HUES48 (cell line): ENCODE measurements at regions not wholly inside any gene's neighbourhood (a gene's known extent, or its start where the extent isn't known, plus 50 kb on each side); places are given as distances from the start of the nearest gene placed in this dataset.

ENCODE experiments used
- H3K27ac ChIP-seq: one replicate; pipeline ENCODE4 v1.7.0; 2013; ENCODE audit warnings: low read depth, low read length, inconsistent platforms
- H3K27me3 ChIP-seq: 2 replicates; pipeline ENCODE4 v1.6.1; 2013; ENCODE audit warnings: mild to moderate bottlenecking, low read length; ENCODE audit not compliant: control insufficient read depth, insufficient read depth
- H3K36me3 ChIP-seq: 2 replicates; pipeline ENCODE4 v1.6.1; 2013; ENCODE audit warnings: low read length; ENCODE audit not compliant: control insufficient read depth, insufficient read depth
- H3K4me1 ChIP-seq: 2 replicates; pipeline ENCODE4 v1.6.1; 2013; ENCODE audit warnings: mild to moderate bottlenecking, low read length; ENCODE audit not compliant: control insufficient read depth, insufficient read depth
- H3K4me3 ChIP-seq: 2 replicates; pipeline ENCODE4 v1.5.1; 2013; ENCODE audit warnings: mild to moderate bottlenecking, low read depth, low read length
- H3K9ac ChIP-seq: 2 replicates; pipeline ENCODE4 v1.6.1; 2013; ENCODE audit warnings: mild to moderate bottlenecking, low read depth, low read length, moderate library complexity
- H3K9me3 ChIP-seq: 2 replicates; pipeline ENCODE4 v1.6.1; 2013; ENCODE audit warnings: low read length; ENCODE audit not compliant: control insufficient read depth, insufficient read depth

DNA sequence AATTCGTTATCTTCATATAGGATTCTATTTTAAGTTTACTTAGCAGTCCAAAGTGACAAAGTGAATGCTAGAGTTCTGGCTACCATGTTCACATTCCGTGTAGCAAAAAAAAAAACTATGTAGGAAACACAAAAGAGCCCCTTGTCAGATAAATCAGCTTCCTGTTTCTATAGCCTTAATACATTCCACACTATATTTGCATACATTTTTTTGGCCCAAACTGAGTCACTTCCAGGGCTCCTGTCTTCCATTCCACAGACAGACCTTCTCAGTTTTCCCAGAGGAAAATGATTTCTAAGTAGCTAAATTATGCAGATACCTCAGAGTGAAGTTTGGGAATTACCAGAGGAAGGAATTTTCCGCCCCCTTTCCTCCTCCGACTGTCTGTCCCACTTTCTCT lies 841.9 kb upstream of the HS3ST1 start:
- peaks cover 4% of the 10 kb centered on the region for H3K9me3 ChIP-seq
- H3K27me3 ChIP-seq = no peaks in the 10 kb centered on the region
- H3K9ac ChIP-seq = no peak overlapping the region
- no peak overlapping the region for H3K4me3 ChIP-seq
- no peaks in the 10 kb centered on the region for H3K4me1 ChIP-seq
- no peak overlapping the region for H3K27ac ChIP-seq
- no peaks in the 10 kb centered on the region for H3K36me3 ChIP-seq

DNA sequence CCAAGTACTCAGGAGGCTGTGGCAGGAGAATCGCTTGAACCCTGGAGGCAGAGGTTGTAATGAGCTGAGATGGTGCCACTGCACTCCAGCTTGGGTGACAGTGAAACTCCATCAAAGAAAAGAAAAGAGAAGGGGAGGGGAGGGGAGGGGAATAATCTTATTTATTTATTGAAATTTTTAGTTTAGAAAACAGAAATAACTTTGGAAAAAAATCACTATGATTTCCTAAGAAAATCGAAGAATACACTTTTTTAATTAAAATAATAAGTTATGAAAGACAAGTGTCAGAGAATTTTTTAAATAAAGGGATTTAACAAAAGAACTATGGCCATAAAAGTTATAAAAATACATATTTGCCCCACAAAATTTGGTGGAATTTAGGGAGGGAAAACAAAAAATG lies 836.9 kb upstream of the HS3ST1 start:
- H3K9ac ChIP-seq = no peak overlapping the region
- H3K36me3 ChIP-seq = no peaks in the 10 kb centered on the region
- H3K4me1 ChIP-seq = no peaks in the 10 kb centered on the region
- H3K9me3 ChIP-seq = no peaks in the 10 kb centered on the region
- no peaks in the 10 kb centered on the region for H3K27me3 ChIP-seq
- no peak overlapping the region for H3K4me3 ChIP-seq
- H3K27ac ChIP-seq = no peak overlapping the region

DNA sequence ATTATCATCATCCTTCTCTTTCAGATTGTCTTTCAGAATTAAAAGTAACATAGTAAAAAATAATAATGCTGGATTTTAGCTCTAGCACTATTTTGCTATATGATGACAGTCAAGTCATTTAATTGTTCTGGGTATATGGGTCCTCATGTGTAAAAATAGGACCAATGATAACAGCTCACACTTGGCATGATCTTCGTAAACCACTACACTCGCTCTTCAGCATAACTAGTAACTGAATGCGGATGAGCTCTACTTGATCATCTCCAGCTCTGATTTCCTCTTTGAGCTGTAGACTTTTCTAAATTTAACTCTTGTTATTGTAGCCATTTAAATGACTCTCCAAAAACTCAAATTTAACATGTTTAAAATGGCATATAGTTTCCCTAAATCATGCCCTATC lies 831.8 kb upstream of the HS3ST1 start:
- no peaks in the 10 kb centered on the region for H3K27me3 ChIP-seq
- H3K9me3 ChIP-seq = no peaks in the 10 kb centered on the region
- H3K27ac ChIP-seq = no peak overlapping the region
- no peaks in the 10 kb centered on the region for H3K36me3 ChIP-seq
- no peak overlapping the region for H3K4me3 ChIP-seq
- no peaks in the 10 kb centered on the region for H3K4me1 ChIP-seq
- H3K9ac ChIP-seq = no peak overlapping the region

DNA sequence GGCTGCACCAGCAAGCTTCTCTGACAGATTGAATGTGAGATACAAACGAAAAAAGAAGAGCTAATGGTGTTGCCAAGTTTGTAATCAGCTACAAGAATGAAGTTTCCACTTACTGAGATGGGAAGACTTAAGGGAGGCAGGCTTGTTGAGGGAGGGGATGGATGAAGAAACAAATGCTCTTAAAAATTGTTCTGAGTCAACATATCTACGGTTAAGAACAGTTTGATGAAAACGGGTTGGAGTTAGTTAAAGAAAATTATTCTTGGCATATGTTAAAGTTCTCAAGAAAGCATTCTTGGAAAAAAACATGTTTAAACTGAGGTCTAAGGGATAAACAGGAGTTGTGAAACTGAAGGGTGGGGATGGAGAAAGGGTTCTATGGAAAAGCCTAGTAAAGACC lies 816.3 kb upstream of the HS3ST1 start:
- Histone ChIP-seq H3K4me1 (peaks cover 31% of the 10 kb centered on the region), H3K9ac (no peak overlapping the region), H3K4me3 (no peak overlapping the region), H3K27ac (no peak overlapping the region), H3K9me3 (no peaks in the 10 kb centered on the region), H3K27me3 (no peaks in the 10 kb centered on the region), H3K36me3 (no peaks in the 10 kb centered on the region)

DNA sequence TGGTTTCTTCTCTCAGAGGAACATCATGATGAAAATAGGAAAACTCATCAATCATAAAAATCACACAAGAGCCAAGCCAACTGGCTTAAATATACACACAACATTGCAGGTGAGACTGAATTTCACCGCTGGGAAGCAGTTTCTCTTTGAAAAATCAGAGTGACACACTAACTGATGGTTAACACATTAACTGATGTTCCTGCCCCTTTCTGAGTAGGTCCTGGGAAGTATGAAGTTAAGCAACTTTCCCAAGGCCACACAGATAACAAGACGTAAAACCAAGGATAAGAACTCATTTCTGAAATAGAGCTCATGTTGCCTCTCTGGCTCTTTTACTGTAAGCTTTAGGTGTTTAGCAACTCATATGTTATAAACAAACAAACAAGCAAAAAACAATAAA lies 813.7 kb upstream of the HS3ST1 start:
- Histone ChIP-seq H3K27me3 (no peaks in the 10 kb centered on the region), H3K36me3 (no peaks in the 10 kb centered on the region), H3K9me3 (no peaks in the 10 kb centered on the region), H3K4me1 (peaks cover 36% of the 10 kb centered on the region), H3K4me3 (no peak overlapping the region), H3K27ac (no peak overlapping the region), H3K9ac (no peak overlapping the region)

DNA sequence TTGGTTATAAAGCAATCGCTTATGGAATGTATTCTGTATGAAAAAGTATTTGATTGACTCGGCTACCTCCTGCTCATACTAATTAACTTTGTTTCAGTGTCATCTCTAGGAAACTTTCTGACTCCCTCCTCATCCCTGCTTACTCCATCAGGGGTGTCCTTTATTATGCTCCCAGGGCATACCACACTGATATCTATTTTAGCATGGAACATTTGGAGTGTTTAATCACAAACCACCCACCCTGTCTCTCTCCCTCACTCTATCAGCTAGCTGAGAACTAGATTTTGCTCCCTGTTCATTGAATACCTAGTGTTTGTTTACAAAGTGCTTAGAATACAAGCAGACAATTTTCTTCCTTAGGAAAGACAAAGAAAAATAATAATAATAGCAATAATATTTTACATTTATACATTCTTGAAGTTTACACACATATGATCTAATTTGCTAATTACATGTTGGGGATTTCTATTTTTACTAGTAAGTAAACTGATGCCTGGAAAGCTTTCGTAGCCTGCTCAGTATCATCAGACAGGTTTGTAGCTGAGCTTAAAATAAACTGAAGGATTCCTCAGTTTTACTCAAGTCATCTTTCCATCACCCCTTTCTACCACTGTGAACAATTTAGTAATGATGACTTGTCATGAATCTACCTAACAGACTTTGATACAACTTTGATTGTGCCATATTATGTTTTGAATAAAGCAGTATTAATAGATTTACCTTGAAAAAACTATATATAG lies 811.4 kb upstream of the HS3ST1 start:
- Histone ChIP-seq H3K4me1 (peaks cover 36% of the 10 kb centered on the region), H3K36me3 (no peaks in the 10 kb centered on the region), H3K27me3 (no peaks in the 10 kb centered on the region), H3K27ac (no peak overlapping the region), H3K9ac (no peak overlapping the region), H3K9me3 (no peaks in the 10 kb centered on the region), H3K4me3 (no peak overlapping the region)

DNA sequence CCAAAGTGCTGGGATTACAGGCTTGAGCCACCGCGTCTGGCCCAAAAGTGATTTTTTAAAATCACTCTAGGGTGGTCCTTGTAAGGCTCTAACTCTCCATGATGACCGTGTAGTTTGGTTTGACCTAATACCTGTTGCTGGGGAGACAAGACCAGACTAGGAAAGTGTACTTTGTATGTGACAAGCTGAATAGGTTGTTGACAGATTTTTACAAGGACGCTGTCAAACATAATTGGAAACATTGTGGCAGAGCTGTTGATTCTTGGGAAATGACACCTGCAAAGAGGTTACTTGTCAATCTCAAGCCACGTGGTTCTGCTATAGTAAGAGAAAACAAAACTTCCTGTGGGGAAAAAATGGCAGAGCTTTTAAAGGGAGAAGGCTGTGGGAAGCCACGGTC lies 802.4 kb upstream of the HS3ST1 start:
- H3K4me1 ChIP-seq = no peaks in the 10 kb centered on the region
- no peaks in the 10 kb centered on the region for H3K36me3 ChIP-seq
- H3K27me3 ChIP-seq = no peaks in the 10 kb centered on the region
- H3K9me3 ChIP-seq = no peaks in the 10 kb centered on the region; the same call in 1 of the 2 replicates
- no peak overlapping the region for H3K9ac ChIP-seq
- no peak overlapping the region for H3K27ac ChIP-seq
- H3K4me3 ChIP-seq = no peak overlapping the region

DNA sequence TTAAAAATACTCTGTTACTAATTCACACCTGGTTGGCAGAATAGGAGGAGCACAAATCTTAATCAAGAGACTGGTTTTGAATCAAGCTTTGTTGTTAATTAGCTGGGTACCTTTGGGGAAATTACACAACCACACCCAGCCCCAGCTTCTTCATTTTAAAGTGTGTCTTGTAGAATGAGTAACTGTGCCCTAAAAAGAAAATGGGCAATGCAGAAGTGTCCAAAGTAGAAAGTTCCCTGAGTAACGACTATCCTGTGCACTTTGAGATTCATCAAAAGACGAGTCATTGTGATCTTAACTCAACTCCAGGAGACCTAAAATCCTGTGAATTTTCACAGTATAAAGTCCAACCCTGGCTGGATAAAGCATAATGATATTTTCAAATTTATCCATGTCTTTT lies 792.3 kb upstream of the HS3ST1 start:
- Histone ChIP-seq H3K9ac (no peak overlapping the region), H3K27me3 (no peaks in the 10 kb centered on the region), H3K27ac (no peak overlapping the region)

DNA sequence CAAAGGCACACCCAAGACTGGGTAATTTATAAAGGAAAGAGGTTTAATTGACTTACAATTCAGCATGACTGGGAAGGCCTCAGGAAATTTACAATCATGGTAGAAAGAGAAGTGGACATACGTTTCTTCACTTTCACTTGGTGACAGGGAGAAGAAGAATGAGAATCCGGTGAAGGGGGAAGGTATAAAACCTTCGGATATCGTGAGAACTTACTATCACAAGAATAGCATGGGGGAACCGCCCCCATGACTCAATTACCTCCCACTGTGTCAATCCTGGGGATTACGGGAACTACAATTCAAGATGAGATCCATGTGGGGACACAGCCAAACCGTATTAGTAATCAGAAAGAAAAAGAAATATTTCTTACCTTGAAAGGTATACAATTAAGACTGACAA lies 782.9 kb upstream of the HS3ST1 start:
- Histone ChIP-seq H3K4me3 (no peak overlapping the region), H3K36me3 (no peaks in the 10 kb centered on the region), H3K27ac (no peak overlapping the region), H3K27me3 (no peaks in the 10 kb centered on the region), H3K9me3 (no peaks in the 10 kb centered on the region), H3K4me1 (no peaks in the 10 kb centered on the region; the same call in 1 of the 2 replicates), H3K9ac (no peak overlapping the region)

More for the DNA sequence above, 792.3 kb upstream of the HS3ST1 start:
- no peaks in the 10 kb centered on the region for H3K4me1 ChIP-seq
- H3K9me3 ChIP-seq = no peaks in the 10 kb centered on the region
- no peaks in the 10 kb centered on the region for H3K36me3 ChIP-seq
- no peak overlapping the region for H3K4me3 ChIP-seq

DNA sequence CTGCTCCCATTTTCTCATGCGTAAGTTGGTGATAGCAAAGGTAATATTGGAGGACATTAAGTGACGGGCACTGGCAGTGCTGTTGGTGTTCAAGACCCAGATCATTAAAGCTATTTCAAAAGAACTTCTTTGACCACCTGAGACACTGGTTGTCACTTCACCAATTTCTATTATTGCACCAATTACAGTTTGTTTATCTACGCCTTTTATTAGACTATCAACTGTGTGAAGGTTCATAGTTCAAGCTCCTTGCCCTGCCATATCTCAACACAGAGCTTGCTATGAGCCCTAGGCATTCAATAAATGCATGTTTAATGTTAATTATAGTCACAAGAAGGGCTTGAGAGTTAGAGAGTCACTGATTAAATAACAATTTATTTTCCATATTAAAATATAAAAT lies 778.7 kb upstream of the HS3ST1 start:
- Histone ChIP-seq H3K27me3 (no peaks in the 10 kb centered on the region), H3K9ac (no peak overlapping the region), H3K36me3 (no peaks in the 10 kb centered on the region), H3K9me3 (no peaks in the 10 kb centered on the region), H3K4me1 (no peaks in the 10 kb centered on the region; the same call in 1 of the 2 replicates), H3K4me3 (no peak overlapping the region), H3K27ac (no peak overlapping the region)

DNA sequence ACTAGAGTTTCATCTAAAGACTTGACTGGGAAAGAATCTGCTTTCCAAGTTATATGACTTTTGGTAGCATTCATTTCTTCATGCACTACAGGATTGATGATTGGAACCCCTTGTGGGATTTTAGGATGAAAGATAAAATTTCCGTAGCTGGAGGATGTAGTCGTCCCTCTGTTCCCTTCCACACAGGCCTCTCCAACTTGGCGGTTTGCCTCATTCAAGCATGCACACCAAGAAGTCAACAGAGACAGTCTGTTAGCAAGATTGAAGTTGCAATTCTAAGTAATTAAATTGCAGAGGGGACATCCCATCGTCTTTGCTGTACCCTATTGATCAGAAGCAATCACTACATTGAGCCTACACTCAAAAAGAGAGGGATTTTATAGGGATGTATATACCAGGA lies 777.4 kb upstream of the HS3ST1 start:
- no peak overlapping the region for H3K4me3 ChIP-seq
- no peaks in the 10 kb centered on the region for H3K27me3 ChIP-seq
- H3K9me3 ChIP-seq = no peaks in the 10 kb centered on the region
- no peak overlapping the region for H3K27ac ChIP-seq
- H3K4me1 ChIP-seq = no peaks in the 10 kb centered on the region; the same call in 1 of the 2 replicates
- no peak overlapping the region for H3K9ac ChIP-seq
- H3K36me3 ChIP-seq = no peaks in the 10 kb centered on the region
